Kidney (tissue), 13 donors: ENCODE measurements at regions not wholly inside any gene's neighbourhood (a gene's known extent, or its start where the extent isn't known, plus 50 kb on each side); places are given as distances from the start of the nearest gene placed in this dataset.

Experiments used
- DNase-seq, 5 donors: peaks; one replicate each; pipeline ENCODE4 v3.0.0-alpha.2; 2013 to 2020
- FAIRE-seq: peaks from 2 replicates; lab custom pipeline; 2012; peaks lifted over from hg19 to GRCh38; lab: Jason Lieb, UNC
- H3K27ac ChIP-seq, 2 donors: one replicate each; pipeline ENCODE4 v1.7.0; 2013; ENCODE audit warnings: low read depth in 2 of 2, low read length in 2 of 2, inconsistent platforms in 1 of 2
- H3K27me3 ChIP-seq: one replicate; pipeline ENCODE4 v1.7.1; 2013; ENCODE audit warnings: low read length, inconsistent platforms; ENCODE audit not compliant: control insufficient read depth, insufficient read depth
- H3K36me3 ChIP-seq, 3 donors: one replicate each; pipeline versions ENCODE4 v1.7.0 to v1.7.1; 2013; ENCODE audit warnings: low read length in 3 of 3, control low read depth in 1 of 3, inconsistent platforms in 1 of 3; ENCODE audit not compliant: insufficient read depth in 3 of 3, control insufficient read depth in 2 of 3
- H3K4me1 ChIP-seq, 3 donors: one replicate each; pipeline versions ENCODE4 v1.7.0 to v1.7.1; 2013; ENCODE audit warnings: low read length in 3 of 3, inconsistent platforms in 1 of 3, low read depth in 1 of 3; ENCODE audit not compliant: control insufficient read depth in 2 of 3, insufficient read depth in 2 of 3
- H3K4me3 ChIP-seq, 3 donors: one replicate each; pipeline versions ENCODE4 v1.7.0 to v1.8.1; 2013; ENCODE audit warnings: low read length in 3 of 3, control low read depth in 1 of 3, inconsistent platforms in 1 of 3
- H3K9ac ChIP-seq, 3 donors: one replicate each; pipeline versions ENCODE4 v1.7.0 to v1.7.1; 2013; ENCODE audit warnings: low read length in 3 of 3, control low read depth in 1 of 3, inconsistent platforms in 1 of 3
- H3K9me3 ChIP-seq, 3 donors: one replicate each; pipeline versions ENCODE4 v1.7.0 to v1.7.1; 2013; ENCODE audit warnings: low read length in 3 of 3, control low read depth in 1 of 3, inconsistent platforms in 1 of 3; ENCODE audit not compliant: control insufficient read depth in 2 of 3, insufficient read depth in 1 of 3
- CTCF ChIP-seq: IDR thresholded peaks from 3 replicates; pipeline ENCODE4 v1.5.1; 2012; ENCODE audit warnings: mild to moderate bottlenecking, moderate library complexity, borderline replicate concordance; ENCODE audit not compliant: insufficient read depth; ENCODE audit errors: extremely low read depth
- intact Hi-C: fragments of 100-400 bp; cut with DNase I; formaldehyde crosslinking; loops from one replicate; pipeline ENCODE4 v1.11.1; 2022
- donor health status: control.
- donor health status: control.
- donor health status: control.
- donor health status: control.
- donor health status: control.
- donor health status: DM: yes; HTN: yes; CAD: no.
- donor health status: Normal renal cell carcinoma (clear cell type).

- Histone ChIP-seq H3K36me3 (no peaks in the 10 kb centered on the region), H3K9me3 (no peaks in the 10 kb centered on the region), H3K4me3 (no peak overlapping the region), H3K27ac (no peak overlapping the region), H3K4me1 (no peaks in the 10 kb centered on the region), H3K27me3 (no peaks in the 10 kb centered on the region), H3K9ac (no peak overlapping the region)
- TF ChIP-seq CTCF: no peak
- DNase-seq (peak in 3 of 5 donors; percentile 55 to 89 (median 83)), FAIRE-seq (no peak)
- intact Hi-C loops: no loop called here
Observed at GRCh38 chr13:106042996-106043581, 492.4 kb downstream of the EFNB2 start.

- no peaks in the 10 kb centered on the region for H3K27me3 ChIP-seq
- H3K9me3 ChIP-seq: no peaks in the 10 kb centered on the region
- TF ChIP-seq CTCF: no peak
- no peak overlapping the region for H3K9ac ChIP-seq
- H3K4me3 ChIP-seq: no peak overlapping the region
- no peaks in the 10 kb centered on the region for H3K36me3 ChIP-seq
- H3K27ac ChIP-seq: no peak overlapping the region
- intact Hi-C loops: no loop called here
- no peaks in the 10 kb centered on the region for H3K4me1 ChIP-seq
- no peak for DNase-seq
- FAIRE-seq: no peak
Observed at GRCh38 chr13:106041445-106041844, 494.0 kb downstream of the EFNB2 start.

GRCh38 chr13:106038752-106039151, 496.7 kb downstream of the EFNB2 start:
- no peaks in the 10 kb centered on the region for H3K4me1 ChIP-seq
- DNase-seq (no peak), FAIRE-seq (no peak)
- no peaks in the 10 kb centered on the region for H3K27me3 ChIP-seq
- no peaks in the 10 kb centered on the region for H3K9me3 ChIP-seq
- no peak overlapping the region for H3K9ac ChIP-seq
- H3K36me3 ChIP-seq: no peaks in the 10 kb centered on the region
- TF ChIP-seq CTCF: no peak
- H3K27ac ChIP-seq: no peak overlapping the region
- intact Hi-C loops: no loop called here
- no peak overlapping the region for H3K4me3 ChIP-seq

- no peaks in the 10 kb centered on the region for H3K4me1 ChIP-seq
- H3K9me3 ChIP-seq: no peaks in the 10 kb centered on the region
- no peak overlapping the region for H3K4me3 ChIP-seq
- H3K9ac ChIP-seq: no peak overlapping the region
- FAIRE-seq: no peak
- intact Hi-C loops: no loop called here
- H3K27ac ChIP-seq: no peak overlapping the region
- H3K27me3 ChIP-seq: no peaks in the 10 kb centered on the region
- peak in 2 of 5 donors; percentile 20 to 27 for DNase-seq
- TF ChIP-seq CTCF: peak; percentile 5
- H3K36me3 ChIP-seq: no peaks in the 10 kb centered on the region
Observed at GRCh38 chr13:106036870-106037269, 498.6 kb downstream of the EFNB2 start.
